Keratinocyte (primary cell): ENCODE measurements at regions not wholly inside any gene's neighbourhood (a gene's known extent, or its start where the extent isn't known, plus 50 kb on each side); places are given as distances from the start of the nearest gene placed in this dataset.
"Not testable (repeated sequence)": the region's sequence is repeated elsewhere in the genome, so short reads cannot be mapped to it uniquely, and the experiment has no call there.

ENCODE experiments used
- DNase-seq: peaks from one replicate; pipeline ENCODE4 v3.0.0-alpha.2; 2011; ENCODE audit warnings: low read depth, missing footprints, low spot score
- FAIRE-seq: peaks from 2 replicates; lab custom pipeline; 2011; peaks lifted over from hg19 to GRCh38; lab: Jason Lieb, UNC
- H2AFZ ChIP-seq: 2 replicates; pipeline ENCODE4 v1.6.0; 2012; ENCODE audit warnings: low read length, control low read depth, inconsistent platforms; ENCODE audit not compliant: control insufficient read depth
- H3K27ac ChIP-seq: 2 replicates; pipeline ENCODE4 v1.5.1; 2011; ENCODE audit warnings: low read length; ENCODE audit not compliant: control insufficient read depth, insufficient read depth
- H3K27me3 ChIP-seq: 3 replicates; pipeline ENCODE4 v1.6.0; 2011; ENCODE audit warnings: low read length; ENCODE audit not compliant: control insufficient read depth, insufficient read depth; ENCODE audit errors: extremely low read depth
- H3K36me3 ChIP-seq, 2 experiments: 2 replicates in 1 of 2; 3 replicates in 1 of 2; pipeline ENCODE4 v1.5.1; 2011; ENCODE audit warnings: low read length in 2 of 2, mild to moderate bottlenecking in 1 of 2; ENCODE audit not compliant: control insufficient read depth in 2 of 2, insufficient read depth in 2 of 2; ENCODE audit errors: extremely low read depth in 1 of 2
- H3K4me1 ChIP-seq: 3 replicates; pipeline ENCODE4 v1.5.1; 2011; ENCODE audit warnings: low read length; ENCODE audit not compliant: control insufficient read depth, insufficient read depth; ENCODE audit errors: extremely low read depth
- H3K4me2 ChIP-seq: 3 replicates; pipeline ENCODE4 v1.6.0; 2011; ENCODE audit warnings: low read depth, low read length; ENCODE audit not compliant: control insufficient read depth, insufficient read depth; ENCODE audit errors: extremely low read depth
- H3K4me3 ChIP-seq, 3 experiments: fragments of 200-600 bp in 1 of 3; sonication (generic) in 1 of 3; 2 replicates in 2 of 3; 3 replicates in 1 of 3; pipeline ENCODE4 v1.5.1; 2011 to 2016; ENCODE audit warnings: low read length in 3 of 3, mild to moderate bottlenecking in 3 of 3, control low read depth in 2 of 3, inconsistent platforms in 1 of 3, low read depth in 1 of 3, mixed read lengths in 1 of 3, mixed run types in 1 of 3, moderate library complexity in 1 of 3; ENCODE audit not compliant: control insufficient read depth in 2 of 3, insufficient read depth in 2 of 3; ENCODE audit errors: extremely low read depth in 1 of 3
- H3K79me2 ChIP-seq: 2 replicates; pipeline ENCODE4 v1.6.0; 2012; ENCODE audit warnings: low read length; ENCODE audit not compliant: control insufficient read depth, insufficient read depth
- H3K9ac ChIP-seq: 3 replicates; pipeline ENCODE4 v1.6.0; 2011; ENCODE audit warnings: low read length; ENCODE audit not compliant: control insufficient read depth, insufficient read depth; ENCODE audit errors: extremely low read depth
- H3K9me1 ChIP-seq: 3 replicates; pipeline ENCODE4 v1.6.0; 2011; ENCODE audit warnings: low read length; ENCODE audit not compliant: control insufficient read depth, insufficient read depth; ENCODE audit errors: extremely low read depth
- H3K9me3 ChIP-seq: 2 replicates; pipeline ENCODE4 v1.5.1; 2012; ENCODE audit warnings: low read depth, low read length; ENCODE audit not compliant: control insufficient read depth
- H4K20me1 ChIP-seq: 3 replicates; pipeline ENCODE4 v1.6.0; 2011; ENCODE audit warnings: low read length; ENCODE audit not compliant: control insufficient read depth, insufficient read depth; ENCODE audit errors: extremely low read depth
- EZH2 ChIP-seq: IDR thresholded peaks from one replicate; pipeline ENCODE4 v1.6.1; 2012; ENCODE audit warnings: inconsistent platforms, mild to moderate bottlenecking, low read length, moderate library complexity
- dilution Hi-C: fragments of 300-500 bp; cut with MboI; formaldehyde crosslinking; loops from one replicate; pipeline ENCODE4 v1.7.0; 2020; ENCODE audit warnings: low sequenced_read_pairs; ENCODE audit not compliant: extremely low pct_ligation_motif_present
- TF ChIP-seq, protein P1 (sequence below), 3 experiments: IDR thresholded peaks in 1 of 3; conservative IDR thresholded peaks in 1 of 3; optimal IDR thresholded peaks in 1 of 3; 2 replicates in 2 of 3; 3 replicates in 1 of 3; pipeline versions ENCODE3 to v1.5.1; 2011; ENCODE audit warnings: low read length in 3 of 3, mild to moderate bottlenecking in 3 of 3, moderate library complexity in 2 of 3, control low read depth in 1 of 3, inconsistent platforms in 1 of 3; ENCODE audit not compliant: insufficient read depth in 2 of 3; ENCODE audit errors: extremely low read depth in 1 of 3

DNA sequence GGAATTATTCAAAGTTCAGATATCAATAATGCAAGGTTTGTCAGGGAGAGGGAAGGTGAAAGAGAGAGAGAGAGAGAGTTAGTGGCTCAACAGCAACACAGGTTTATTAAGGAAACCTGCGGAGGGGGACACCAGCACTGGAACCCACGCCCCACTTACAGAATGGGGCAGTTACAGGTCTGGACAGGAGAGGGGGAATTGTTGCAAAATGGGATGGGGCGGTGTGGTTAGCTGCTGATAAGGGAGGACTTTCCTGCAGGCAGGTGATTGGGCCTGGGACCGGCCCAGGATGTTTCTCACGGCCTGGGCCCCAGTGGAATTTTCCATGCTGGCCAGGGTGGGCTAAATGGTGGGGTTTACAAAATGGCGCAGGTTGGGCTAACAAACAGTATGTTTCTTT is 278.2 kb upstream of the SLC16A7 start:
- TF ChIP-seq EZH2, result no peak
- TF ChIP-seq, protein P1, sequence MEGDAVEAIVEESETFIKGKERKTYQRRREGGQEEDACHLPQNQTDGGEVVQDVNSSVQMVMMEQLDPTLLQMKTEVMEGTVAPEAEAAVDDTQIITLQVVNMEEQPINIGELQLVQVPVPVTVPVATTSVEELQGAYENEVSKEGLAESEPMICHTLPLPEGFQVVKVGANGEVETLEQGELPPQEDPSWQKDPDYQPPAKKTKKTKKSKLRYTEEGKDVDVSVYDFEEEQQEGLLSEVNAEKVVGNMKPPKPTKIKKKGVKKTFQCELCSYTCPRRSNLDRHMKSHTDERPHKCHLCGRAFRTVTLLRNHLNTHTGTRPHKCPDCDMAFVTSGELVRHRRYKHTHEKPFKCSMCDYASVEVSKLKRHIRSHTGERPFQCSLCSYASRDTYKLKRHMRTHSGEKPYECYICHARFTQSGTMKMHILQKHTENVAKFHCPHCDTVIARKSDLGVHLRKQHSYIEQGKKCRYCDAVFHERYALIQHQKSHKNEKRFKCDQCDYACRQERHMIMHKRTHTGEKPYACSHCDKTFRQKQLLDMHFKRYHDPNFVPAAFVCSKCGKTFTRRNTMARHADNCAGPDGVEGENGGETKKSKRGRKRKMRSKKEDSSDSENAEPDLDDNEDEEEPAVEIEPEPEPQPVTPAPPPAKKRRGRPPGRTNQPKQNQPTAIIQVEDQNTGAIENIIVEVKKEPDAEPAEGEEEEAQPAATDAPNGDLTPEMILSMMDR (optimal IDR thresholded peaks at IDR 0.05 in 1 of 3, IDR thresholded peaks at IDR 0.05 in 1 of 3, conservative IDR thresholded peaks at IDR 0.05 in 1 of 3; ENCODE audit: extremely low read depth in 1 of 3, insufficient read depth in 2 of 3, low read length in 3 of 3), result no peak
- H3K27ac ChIP-seq, result no peak overlapping the region
- no peak for FAIRE-seq
- no peaks in the 10 kb centered on the region for H3K36me3 ChIP-seq
- no peaks in the 10 kb centered on the region for H3K79me2 ChIP-seq
- no peak overlapping the region for H3K9ac ChIP-seq
- no peaks in the 10 kb centered on the region for H3K27me3 ChIP-seq
- H2AFZ ChIP-seq, result no peak overlapping the region
- DNase-seq, result no peak
- dilution Hi-C loops, result no loop called here
- no peaks in the 10 kb centered on the region for H3K9me1 ChIP-seq
- H3K4me2 ChIP-seq, result no peak overlapping the region
- H4K20me1 ChIP-seq, result no peaks in the 10 kb centered on the region
- H3K4me3 ChIP-seq, result no peak overlapping the region
- no peaks in the 10 kb centered on the region for H3K4me1 ChIP-seq
- H3K9me3 ChIP-seq, result no peaks in the 10 kb centered on the region

DNA sequence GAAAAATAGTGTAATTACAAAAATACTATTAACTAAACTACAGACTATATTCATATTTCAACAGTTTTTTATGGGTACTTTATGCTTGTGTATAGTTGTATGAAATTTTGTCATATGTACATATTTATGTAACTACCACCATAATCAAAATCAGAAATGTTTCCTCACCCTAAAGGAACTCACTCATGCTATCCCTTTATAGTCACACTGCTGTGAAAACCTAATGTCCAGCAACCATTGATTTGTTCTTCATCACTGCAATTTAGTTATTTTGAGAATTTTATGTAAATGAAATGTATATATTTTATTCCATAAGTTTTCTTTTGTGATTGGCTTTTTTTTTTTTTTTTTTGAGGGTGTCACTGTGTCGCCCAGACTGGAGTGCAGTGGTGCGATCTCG is 278.9 kb upstream of the SLC16A7 start:
- Histone ChIP-seq H3K4me2 (no peak overlapping the region), H3K4me3 (no peak overlapping the region), H3K4me1 (no peaks in the 10 kb centered on the region), H3K9me3 (no peaks in the 10 kb centered on the region), H3K36me3 (no peaks in the 10 kb centered on the region), H3K27ac (no peak overlapping the region), H4K20me1 (no peaks in the 10 kb centered on the region), H2AFZ (no peak overlapping the region), H3K9ac (no peak overlapping the region), H3K79me2 (no peaks in the 10 kb centered on the region), H3K9me1 (no peaks in the 10 kb centered on the region), H3K27me3 (no peaks in the 10 kb centered on the region)
- FAIRE-seq, result no peak
- TF ChIP-seq, protein P1 (optimal IDR thresholded peaks at IDR 0.05 in 1 of 3, IDR thresholded peaks at IDR 0.05 in 1 of 3, conservative IDR thresholded peaks at IDR 0.05 in 1 of 3; ENCODE audit: extremely low read depth in 1 of 3, insufficient read depth in 2 of 3, low read length in 3 of 3), result no peak
- TF ChIP-seq EZH2, result no peak
- dilution Hi-C loops, result no loop called here
- DNase-seq, result no peak

DNA sequence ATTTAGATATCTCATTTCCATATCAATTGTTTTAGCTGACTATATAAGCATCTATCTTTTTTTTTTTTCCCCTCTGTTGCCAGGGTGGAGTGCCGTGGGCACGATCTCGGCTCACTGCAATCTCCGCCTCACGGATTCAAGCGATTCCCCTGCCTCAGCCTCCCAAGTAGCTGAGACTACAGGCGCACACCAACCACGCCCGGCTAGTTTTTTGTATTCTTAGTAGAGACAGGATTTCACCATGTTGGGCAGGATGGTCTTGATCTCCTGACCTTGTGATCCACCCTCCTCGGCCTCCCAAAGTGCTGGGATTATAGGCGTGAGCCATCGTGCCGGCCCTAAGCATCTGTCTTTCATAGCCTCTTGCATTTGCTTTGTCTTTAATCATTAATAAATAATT is 279.5 kb upstream of the SLC16A7 start:
- H3K36me3 ChIP-seq, dilution Hi-C loops, H3K4me2 ChIP-seq, H2AFZ ChIP-seq, H3K9me1 ChIP-seq, H3K4me3 ChIP-seq, H3K9me3 ChIP-seq, FAIRE-seq, H4K20me1 ChIP-seq, DNase-seq, H3K27ac ChIP-seq, H3K4me1 ChIP-seq, H3K9ac ChIP-seq, H3K27me3 ChIP-seq, H3K79me2 ChIP-seq: not testable (repeated sequence)
